ENCODE measurements at regions not wholly inside any gene's neighbourhood (a gene's known extent, or its start where the extent isn't known, plus 50 kb on each side); places are given as distances from the start of the nearest gene placed in this dataset.

- no peak for TF ChIP-seq CTCF (IDR thresholded peaks at IDR 0.05)
- no peak for TF ChIP-seq POLR2AphosphoS5 (IDR thresholded peaks at IDR 0.05)
Measured at GRCh38 chr16:61024180-61024900, 1011.9 kb downstream of the CDH8 start.
